RKO (cell line): ENCODE measurements at regions not wholly inside any gene's neighbourhood (a gene's known extent, or its start where the extent isn't known, plus 50 kb on each side); places are given as distances from the start of the nearest gene placed in this dataset.

ENCODE experiments used
- DNase-seq: peaks from one replicate; pipeline ENCODE4 v3.0.0-alpha.2; 2016; ENCODE audit warnings: low spot score

GRCh38 chr19:27777726-27778125, 1435.2 kb downstream of the UQCRFS1 start:
- DNase-seq: no peak

DNA sequence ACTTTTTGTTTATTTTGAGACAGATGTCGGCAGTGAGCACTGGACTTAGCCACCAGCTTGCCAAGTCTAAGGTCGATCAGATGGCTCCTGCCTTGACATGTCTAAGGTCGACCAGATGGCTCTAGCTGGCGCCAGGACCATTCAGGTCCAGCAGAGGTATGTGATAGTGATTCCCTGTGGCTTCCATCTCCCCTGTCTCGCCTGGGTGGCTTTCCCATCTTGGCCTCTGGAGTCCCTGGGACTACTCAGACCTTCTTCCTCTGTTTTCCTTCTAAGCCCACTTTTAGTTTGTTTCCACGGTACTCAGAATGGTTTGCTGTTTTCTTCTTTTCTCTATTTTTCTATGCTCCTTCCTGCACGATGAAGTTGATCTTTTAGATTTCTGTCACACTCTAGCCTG, 1435.7 kb downstream of the UQCRFS1 start:
- no peak for DNase-seq

GRCh38 chr19:27776524-27776923, 1436.4 kb downstream of the UQCRFS1 start:
- DNase-seq: peak; percentile 35

- peak; percentile 47 for DNase-seq
Measured at GRCh38 chr19:27776020-27776419, 1436.9 kb downstream of the UQCRFS1 start.

GRCh38 chr19:27775395-27775794, 1437.6 kb downstream of the UQCRFS1 start:
- no peak for DNase-seq

GRCh38 chr19:27774827-27775226, 1438.1 kb downstream of the UQCRFS1 start:
- DNase-seq: peak; percentile 42

- DNase-seq: peak; percentile 25
Measured at GRCh38 chr19:27774337-27774736, 1438.6 kb downstream of the UQCRFS1 start.

DNA sequence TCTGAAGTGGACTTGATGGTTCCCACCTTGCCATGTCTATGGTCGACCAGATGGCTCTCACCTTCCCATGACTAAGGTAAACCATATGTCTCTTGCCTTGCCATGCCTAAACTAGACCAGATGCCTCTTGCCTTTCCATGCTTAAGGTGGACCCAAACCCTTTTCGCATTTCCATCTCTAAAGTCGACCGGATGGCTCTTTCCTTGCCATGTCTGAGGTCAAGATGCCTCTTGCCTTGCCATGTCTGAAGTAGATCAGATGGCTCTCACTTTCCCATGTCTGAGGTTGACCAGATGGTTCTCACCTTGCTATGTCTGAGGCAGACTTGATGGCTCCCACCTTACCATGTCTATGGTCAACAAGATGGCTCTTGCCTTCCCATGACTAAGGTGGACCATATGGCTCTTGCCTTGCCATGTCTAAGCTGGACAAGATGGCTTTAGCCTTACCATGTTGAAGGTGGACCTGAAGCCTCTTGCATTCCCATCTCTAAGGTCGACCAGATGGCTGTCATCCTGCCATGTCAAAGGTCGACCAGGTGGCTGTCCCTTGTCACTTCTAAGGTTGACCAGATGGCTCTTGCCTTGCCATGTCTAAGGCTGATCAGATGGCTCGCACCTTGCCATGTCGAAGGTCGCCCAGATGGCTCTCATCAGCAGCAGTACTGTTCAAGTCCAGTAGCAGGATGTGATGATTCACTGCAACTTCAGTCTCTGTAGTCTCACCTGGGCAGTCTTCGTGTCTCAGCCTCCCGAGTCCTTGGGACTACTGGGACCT, 1439.4 kb downstream of the UQCRFS1 start:
- no peak for DNase-seq

- DNase-seq: no peak
Measured at GRCh38 chr19:27772059-27772458, 1440.9 kb downstream of the UQCRFS1 start.

GRCh38 chr19:27770095-27770494, 1442.9 kb downstream of the UQCRFS1 start:
- no peak for DNase-seq

DNA sequence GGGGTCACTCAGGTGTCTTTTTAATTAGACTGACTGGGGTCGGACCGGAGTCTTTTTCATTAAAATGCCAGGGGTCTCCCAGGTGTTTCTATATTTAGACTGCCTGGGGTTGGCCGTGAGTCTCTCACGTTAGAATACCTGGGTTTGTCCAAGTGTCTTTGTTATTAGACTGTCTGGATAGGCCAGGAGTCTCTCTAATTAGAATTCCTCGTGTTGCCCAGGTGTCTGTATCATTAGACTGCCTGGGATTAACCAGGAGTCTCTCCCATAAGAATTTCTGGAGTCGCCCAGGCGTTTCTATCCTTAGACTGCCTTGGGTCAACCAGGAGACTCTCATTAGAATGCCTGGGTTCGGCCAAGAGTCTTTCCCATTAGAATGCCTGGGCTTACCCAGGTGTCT, 1445.7 kb downstream of the UQCRFS1 start:
- DNase-seq: no peak

DNA sequence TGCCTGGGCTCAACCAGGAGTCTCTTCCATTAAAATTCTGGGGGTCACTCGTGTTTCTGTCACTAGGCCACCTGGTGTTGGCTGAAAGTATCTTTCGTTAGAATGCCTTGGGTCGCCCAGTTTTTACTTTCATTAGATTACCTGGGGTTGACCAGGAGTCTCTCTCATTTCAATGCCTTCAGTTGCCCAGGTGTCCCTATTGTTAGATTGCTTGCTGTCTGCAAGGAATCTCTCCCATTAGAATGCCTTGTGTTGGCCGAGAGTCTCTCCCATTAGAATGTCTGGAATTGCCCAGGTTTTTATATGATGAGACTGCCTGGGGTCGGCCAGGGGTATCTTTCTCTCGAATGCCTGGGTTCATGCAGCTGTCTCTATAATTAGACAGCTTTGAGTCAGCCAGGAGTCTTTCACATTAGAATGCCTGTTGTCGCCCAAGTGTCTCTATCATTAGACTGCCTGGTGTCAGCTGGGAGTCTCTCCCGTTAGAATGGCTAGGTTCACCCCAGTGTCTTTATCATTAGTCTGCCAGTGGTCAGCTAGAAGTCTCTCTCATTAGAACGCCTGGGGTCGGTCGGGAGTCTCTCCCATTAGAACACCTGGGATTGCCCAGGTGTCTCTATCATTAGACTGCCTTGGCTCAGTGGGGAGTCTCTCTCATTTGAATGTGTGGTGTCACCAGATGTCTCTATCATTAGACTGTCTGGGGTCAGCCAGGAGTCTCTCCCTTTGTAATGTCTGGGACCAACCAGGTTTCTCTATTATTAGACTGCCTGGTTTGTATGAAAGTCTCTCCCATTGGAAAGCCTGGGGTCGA, 1446.8 kb downstream of the UQCRFS1 start:
- DNase-seq: no peak

- no peak for DNase-seq
Measured at GRCh38 chr19:27765397-27765796, 1447.6 kb downstream of the UQCRFS1 start.

DNA sequence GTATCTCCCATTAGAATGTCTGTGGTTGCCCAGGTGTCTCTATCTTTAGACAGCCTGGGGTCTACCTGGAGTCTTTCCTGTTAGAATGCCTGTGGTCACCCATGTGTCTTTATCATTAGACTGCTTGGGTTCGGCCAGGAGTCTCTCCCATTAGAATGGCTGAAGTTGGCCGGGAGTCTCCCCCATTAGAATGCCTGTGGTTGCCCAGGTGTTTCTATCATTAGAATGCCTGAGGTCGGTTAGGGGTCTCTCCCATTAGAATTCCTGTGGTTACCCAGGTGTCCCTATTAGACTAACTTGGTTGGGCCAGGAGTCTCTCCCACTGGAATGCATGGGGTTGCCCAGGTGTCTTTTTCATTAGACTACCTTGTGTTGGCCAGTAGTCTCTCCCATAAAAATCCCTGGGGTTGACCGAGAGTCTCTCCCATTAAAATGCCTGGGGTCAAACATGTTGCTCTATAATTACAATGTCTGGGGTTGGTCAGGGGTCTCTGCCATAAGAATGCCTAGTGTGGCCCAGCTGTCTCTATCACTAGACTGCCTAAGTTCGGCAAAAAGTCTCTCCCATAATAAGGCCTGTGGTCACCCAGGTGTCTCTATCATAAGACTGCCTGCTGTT, 1448.7 kb downstream of the UQCRFS1 start:
- no peak for DNase-seq

GRCh38 chr19:27762933-27763332, 1450.0 kb downstream of the UQCRFS1 start:
- DNase-seq: no peak

DNA sequence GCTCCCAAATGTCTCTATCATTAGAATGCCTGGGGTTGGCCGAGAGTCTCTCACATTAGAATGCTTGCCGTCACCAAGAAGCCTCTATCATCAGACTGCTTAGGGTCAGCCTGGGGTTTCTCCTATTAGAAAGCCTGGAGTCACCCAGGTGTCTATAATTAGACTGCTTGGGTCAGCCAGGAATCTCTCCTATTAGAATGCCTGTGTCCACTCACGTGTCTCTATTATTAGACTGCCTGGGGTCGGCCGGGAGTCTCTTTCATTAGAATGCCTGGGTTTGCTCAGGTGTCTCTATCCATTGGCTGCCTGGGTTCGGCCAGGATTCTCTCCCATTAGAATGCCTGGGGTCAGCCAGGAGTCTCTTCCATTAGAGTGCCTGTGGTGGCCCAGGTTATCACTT, 1453.1 kb downstream of the UQCRFS1 start:
- DNase-seq: no peak

DNA sequence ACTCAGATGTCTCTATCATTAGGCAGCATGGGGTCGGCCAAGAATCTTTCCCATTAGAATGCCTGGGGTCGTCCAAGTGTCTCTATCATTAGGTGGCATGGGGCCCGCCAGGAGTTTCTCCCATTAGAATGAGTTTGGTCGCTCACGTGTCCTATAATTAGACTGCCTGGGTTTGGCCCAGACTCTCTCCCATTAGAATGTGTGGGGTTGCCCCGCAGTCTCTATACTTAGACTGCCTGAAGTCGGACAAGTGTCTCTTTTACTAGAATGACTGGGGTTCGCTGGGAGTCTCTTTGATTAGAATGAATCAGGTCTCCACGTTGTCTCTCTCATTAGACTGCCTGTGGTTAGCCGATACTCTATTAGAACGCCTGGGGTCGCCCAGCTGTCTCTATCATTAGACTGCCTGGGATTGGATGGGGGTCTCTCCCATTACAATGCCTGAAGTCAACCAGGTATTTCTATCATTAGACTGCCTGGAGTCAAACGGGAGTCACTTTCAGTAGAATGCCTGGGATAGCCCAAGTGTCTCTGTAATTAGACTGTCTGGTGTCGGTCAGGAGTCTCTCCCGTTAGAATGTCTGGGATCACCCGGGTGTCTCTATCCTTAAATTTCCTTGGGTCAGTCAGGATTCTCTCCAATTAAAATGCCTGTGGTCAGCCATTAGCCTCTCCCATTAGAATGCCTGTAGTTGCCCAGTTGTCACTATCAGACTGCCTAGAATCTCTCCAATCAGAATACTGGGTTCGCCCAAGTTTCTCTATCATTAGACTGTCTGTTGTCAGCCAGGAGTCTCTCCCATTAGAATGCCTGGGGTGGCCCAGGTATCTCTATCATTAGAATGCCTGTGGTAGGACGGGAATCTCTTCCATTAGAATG, 1454.1 kb downstream of the UQCRFS1 start:
- no peak for DNase-seq

DNA sequence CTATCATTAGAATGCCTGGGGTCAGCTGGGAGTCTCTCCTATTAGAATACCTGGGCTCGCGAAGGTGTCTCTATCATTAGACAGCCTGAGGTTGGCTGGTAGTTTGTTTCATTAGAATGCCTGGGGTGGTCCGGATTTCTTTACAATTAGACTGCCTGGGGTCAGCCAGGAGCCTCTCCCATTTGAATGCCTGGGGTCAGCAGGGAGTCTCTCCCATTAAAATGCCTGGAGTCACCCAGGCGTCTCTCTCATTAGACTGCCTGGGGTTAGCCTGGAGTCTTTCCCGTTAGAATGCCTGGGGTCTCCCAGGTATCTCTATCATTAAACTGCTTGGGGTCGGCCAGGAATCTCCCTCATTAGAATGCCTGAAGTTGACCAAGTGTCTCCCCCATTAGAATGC, 1458.3 kb downstream of the UQCRFS1 start:
- DNase-seq: no peak

- DNase-seq: no peak
Measured at GRCh38 chr19:27753622-27754021, 1459.3 kb downstream of the UQCRFS1 start.

DNA sequence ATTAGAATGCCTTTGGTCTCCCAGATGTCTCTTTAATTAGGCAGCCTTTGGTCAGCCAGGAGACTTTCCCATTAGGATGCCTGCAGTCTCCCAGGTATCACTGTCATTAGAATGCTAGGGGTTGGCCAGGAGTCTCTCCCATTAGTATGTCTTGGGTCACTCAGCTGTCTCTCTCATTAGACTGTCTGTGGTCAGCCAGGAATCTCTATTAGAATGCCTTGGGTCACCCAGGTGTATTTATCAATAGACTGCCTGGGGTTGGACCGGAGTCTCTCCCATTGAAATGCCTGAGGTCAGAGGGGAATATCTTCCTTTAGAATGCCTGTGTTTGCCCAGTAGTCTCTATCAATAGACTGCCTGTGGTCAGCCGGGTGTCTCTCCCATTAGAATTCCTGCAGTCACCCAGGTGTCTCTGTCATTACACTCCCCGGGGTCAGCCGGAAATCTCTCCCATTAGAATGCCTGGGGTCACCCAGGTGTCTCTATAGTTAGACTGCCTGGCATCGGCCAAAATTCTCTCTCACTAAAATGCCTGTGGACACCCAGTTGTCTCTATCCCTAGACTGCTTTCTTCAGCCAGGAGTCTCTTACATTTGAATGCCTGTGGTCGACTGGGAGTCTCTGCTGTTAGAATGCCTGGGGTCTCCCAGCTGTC, 1460.3 kb downstream of the UQCRFS1 start:
- DNase-seq: no peak

DNA sequence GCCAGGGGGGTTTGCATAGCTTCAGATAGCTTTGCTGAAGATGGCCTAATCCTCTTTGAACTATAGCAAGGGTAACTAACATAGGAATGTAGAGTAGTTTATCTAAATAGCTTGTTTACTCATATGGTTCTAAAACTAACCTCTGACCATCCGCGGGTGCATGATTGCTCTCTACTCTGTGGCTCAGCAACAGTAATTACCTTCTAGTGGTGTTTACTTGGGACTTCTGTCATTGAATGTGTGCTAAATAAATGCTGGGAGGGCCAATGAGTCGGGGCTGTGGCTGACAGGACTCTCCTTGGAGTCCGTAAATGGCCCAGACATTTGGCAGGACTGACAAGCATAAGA, 1461.9 kb downstream of the UQCRFS1 start:
- no peak for DNase-seq
